GM12892 (cell line): ENCODE measurements at regions not wholly inside any gene's neighbourhood (a gene's known extent, or its start where the extent isn't known, plus 50 kb on each side); places are given as distances from the start of the nearest gene placed in this dataset.

ENCODE experiments used
- POLR2A ChIP-seq: IDR thresholded peaks from 2 replicates; pipeline ENCODE4 v1.6.1; 2011; ENCODE audit warnings: low read depth, low read length, control low read depth
- POLR2AphosphoS5 ChIP-seq: IDR thresholded peaks from 2 replicates; pipeline ENCODE4 v1.6.1; 2011; ENCODE audit warnings: low read depth, low read length, control low read depth
- TAF1 ChIP-seq: IDR thresholded peaks from 2 replicates; pipeline ENCODE4 v1.6.1; 2011; ENCODE audit warnings: low read depth, mild to moderate bottlenecking, control low read depth, low read length, borderline replicate concordance

DNA sequence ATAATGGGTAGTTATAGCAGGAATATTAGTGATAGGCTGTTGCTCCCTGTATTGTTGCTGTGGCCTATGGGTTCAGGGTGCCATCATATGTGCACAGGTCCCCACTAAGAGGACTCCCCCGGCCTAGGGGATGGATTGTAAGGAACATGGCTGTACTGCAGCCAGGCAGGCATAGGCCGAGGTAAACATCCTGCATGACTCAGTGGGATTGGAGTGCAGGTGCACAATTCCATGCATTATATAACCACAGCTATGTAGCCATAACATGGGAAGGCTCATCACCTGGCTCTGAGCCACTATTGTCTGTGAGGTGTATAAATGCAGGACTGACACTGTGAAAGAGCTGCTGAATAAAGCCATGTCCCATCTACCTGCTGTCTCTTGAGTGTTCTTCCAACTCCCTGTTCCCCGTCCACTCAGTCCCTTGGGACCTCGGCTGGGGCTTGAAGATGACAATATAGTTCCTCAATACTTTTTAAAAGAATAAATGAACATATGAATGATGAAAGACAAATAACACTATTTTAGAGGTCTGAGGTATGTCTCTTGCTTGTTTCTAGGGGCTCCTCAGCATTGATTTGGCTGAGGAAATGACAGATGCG, 425.2 kb downstream of the IDS start:
- TF ChIP-seq POLR2A (no peak), TAF1 (no peak), POLR2AphosphoS5 (no peak)
